Mesenteric fat pad (tissue), 1 donor: ENCODE measurements at regions not wholly inside any gene's neighbourhood (a gene's known extent, or its start where the extent isn't known, plus 50 kb on each side); places are given as distances from the start of the nearest gene placed in this dataset.
"Not testable (repeated sequence)": the region's sequence is repeated elsewhere in the genome, so short reads cannot be mapped to it uniquely, and the experiment has no call there.

ENCODE experiments used
- DNase-seq: peaks from one replicate; pipeline ENCODE4 v3.0.0-alpha.2; 2020; ENCODE audit warnings: low spot score
- donor health status: DM: yes; HTN: yes; CAD: no.

GRCh38 chr4:189792924-189793618, 147.6 kb upstream of the FRG1 start:
- no peak for DNase-seq

- no peak for DNase-seq
Measured at GRCh38 chr4:189800545-189801088, 140.1 kb upstream of the FRG1 start.

GRCh38 chr4:189802884-189803283, 137.8 kb upstream of the FRG1 start:
- DNase-seq: no peak

DNA sequence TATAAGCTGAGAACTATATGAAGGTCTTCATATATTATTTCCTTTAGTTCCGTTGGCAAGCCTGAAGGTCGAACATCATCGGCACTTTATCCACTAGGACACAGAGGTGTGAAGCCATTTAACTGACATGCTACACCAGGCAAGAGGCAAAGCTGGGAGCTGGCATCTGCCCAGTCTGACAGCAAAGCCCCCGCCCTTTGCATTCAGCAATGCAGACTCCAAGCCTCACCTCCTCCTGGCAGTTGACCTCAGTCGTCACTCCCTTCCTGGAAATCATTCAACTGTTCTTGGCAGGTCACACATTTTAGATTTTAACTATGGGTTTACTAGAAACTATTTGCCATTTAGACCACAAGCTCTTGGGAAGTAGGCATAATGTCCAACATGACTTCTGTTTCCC, 135.8 kb upstream of the FRG1 start:
- no peak for DNase-seq

- no peak for DNase-seq
Measured at GRCh38 chr4:189806506-189806905, 134.2 kb upstream of the FRG1 start.

GRCh38 chr4:189807031-189807430, 133.6 kb upstream of the FRG1 start:
- DNase-seq: no peak

GRCh38 chr4:189809241-189809735, 131.4 kb upstream of the FRG1 start:
- no peak for DNase-seq

DNA sequence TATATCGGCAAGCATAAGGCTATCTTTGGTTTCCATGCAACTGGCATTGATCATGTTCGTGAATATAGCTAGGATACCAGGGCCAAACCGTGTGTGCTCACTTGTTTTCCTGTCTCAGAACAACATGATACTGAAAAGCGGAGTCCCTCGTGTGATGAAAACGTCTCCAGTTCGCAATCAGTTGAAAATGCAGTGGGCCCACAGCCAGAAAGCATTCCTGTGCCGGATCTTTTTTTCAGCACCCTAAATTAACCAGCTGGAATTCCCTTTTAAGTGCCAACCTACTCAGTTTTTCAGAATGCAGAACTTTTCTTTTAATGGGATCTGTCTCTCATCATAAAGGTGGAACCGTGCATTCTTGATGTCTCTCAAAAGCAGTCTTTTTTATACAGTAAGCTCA, 130.8 kb upstream of the FRG1 start:
- no peak for DNase-seq

DNA sequence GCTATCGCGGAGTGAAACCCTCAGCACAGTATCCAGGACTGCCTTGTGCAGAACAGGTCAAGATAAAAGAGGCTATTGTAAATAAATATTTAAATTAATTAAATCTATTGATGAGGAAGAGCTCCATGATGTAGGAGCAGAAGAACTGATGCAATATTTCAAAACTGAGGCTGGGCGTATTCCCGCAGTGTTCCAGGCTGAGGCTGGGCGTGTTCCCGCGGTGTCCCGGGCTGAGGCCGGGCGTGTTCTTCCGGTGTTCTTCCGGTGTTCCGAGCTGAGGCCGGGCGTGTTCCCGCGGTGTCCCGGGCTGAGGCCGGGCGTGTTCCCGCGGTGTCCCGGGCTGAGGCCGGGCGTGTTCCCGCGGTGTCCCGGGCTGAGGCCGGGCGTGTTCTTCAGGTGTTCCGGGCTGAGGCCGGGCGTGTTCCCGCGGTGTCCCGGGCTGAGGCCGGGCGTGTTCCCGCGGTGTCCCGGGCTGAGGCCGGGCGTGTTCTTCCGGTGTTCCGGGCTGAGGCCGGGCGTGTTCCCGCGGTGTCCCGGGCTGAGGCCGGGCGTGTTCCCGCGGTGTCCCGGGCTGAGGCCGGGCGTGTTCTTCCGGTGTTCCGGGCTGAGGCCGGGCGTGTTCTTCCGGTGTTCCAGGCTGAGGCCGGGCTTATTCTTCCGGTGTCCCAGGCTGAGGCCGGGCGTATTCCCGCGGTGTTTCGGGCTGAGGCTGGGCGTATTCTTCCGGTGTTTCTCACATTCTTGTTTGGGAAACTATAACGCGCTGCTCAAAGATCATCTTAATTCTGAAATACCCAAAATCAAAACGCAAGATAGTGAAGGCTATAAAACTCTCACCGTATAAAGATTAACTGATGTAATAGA, 130.1 kb upstream of the FRG1 start:
- DNase-seq: not testable (repeated sequence)

DNA sequence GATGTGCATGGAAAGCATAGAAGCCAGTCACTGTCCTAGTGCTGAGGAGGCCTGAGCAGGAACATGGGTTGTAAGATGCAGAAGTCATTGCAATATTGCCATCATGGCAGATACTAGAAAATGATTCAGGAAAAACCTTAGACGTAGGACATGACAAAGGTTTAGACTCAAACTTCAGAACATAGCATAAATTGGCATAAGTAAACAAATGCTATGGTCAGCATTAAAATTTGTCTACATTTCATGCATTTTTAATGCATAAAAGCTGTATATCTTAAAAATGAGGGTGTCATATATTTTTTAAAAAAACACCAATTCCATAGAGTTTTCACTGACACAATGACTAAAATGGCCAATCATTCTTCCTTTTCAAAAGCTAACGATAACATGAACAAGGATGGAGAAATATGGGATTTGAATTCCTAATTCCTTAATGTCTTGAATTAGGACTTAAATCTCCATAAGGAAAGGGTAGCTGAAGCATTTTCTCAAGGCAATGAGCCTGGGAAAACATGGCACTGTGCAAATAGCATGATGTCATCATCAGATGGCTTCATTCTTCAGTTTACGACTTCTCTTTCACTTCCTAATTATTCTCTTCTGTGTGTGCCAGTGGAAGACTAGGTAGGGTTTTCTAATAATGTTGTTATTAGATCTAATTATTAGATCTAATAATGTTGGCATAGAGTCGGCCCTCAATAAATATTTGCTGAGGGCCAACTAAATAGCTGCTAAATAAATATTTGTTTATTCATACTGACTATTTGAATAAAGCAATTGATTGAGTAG, 125.1 kb upstream of the FRG1 start:
- no peak for DNase-seq

GRCh38 chr4:189822326-189822725, 118.3 kb upstream of the FRG1 start:
- no peak for DNase-seq

DNA sequence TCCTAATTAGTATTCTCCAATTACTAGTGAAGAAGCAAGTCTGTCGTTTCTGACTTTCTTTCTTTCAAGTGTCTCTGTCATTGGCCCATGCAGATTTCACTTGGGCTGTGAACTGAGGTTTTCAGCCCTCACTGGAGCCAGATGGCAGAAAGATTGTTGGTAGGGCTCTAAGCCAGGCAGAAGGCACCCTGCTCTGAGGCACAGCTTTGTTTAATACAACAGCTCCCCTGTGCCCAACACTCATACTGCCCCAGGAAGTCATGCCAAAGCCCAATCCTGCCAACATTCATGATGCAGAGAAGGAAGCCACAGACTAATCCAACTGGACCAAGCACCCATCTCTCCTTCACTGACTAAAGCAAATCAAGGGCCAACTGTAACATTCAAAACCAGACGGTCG, 117.1 kb upstream of the FRG1 start:
- DNase-seq: no peak

DNA sequence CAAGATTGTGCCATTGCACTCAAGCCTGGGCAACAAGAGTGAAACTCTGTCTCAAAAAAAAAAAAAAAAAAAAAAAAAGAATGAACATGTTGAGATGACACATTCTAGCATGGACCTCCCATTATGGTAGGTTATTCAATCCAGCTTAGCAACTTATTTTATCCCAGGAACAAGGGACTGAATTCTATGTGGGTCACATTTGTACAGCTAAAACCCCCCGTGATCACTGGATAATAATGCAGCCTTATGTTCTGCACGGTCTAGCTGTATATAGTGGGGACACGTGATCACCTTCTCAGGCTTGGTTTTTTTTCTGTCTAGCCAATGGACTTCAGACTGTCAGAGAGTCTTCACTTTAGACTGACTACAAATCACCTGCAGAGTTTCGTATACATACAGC, 115.2 kb upstream of the FRG1 start:
- DNase-seq: no peak

GRCh38 chr4:189826657-189827056, 114.0 kb upstream of the FRG1 start:
- no peak for DNase-seq

DNA sequence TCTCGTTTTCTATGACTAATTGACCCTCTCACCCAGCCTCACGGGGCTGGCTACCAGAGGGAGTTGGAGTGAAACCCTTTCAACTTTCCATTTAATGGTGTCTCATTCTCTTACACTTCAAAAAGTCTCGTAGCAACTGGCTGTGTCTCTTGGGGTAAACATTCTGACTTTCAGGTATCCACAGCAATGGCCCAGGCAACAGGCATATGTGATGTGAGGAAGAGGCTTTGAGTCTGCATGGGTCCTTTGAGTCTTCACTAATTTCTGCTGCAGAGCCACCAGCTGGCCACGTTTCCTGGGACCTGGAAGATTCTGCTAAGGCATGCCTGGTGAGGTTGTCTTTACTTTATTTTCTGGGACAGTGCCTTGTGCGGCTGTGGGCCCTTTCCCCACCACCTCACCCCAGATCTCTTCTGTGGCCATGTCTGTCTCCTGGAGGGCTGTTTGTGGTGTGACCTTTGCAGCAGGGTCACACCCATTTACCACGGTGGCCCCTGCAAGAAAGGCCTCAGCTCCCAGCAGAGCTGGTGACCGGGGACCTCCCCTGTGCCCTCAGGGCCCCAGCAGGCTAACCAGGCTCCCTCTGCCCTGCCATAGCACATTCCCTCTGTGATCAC, 112.5 kb upstream of the FRG1 start:
- DNase-seq: no peak

DNA sequence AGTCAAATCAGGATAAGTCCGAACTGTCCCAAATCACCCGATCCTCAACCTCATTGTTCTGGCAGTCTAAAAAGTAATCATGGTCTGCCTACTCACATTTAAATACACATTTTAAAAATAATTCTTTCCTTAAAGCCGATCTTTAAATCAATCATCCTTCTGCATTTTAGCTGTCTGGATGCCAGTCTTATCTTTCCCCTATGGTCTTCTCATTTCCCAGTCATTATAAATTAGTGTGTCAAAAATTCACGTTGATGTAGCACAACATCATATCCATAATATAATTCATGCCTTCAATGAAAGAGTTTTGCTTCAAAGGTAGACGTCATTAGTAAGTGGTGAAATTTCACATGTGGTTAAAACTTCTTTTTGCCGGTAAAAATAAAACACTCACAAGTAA, 108.1 kb upstream of the FRG1 start:
- no peak for DNase-seq

DNA sequence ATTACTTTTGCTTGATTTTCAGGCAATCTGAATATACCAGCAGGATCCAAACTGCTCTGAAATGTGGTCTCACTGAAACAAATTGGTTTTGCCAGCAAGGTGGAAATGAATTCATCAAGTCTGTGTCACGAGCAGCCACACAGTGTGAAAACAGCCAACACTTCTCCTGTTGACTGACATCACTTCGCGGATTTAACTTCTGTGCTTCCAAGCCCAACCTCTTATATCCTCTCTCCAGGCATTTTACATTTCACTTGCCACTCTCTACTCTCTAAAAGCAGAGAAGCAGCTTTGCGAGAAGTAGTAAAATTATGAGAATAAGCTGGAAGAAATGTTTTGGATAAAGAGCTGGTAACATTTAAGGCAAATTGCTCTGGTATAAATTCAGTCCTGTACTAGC, 106.1 kb upstream of the FRG1 start:
- no peak for DNase-seq

- no peak for DNase-seq
Measured at GRCh38 chr4:189835505-189835904, 105.2 kb upstream of the FRG1 start.

DNA sequence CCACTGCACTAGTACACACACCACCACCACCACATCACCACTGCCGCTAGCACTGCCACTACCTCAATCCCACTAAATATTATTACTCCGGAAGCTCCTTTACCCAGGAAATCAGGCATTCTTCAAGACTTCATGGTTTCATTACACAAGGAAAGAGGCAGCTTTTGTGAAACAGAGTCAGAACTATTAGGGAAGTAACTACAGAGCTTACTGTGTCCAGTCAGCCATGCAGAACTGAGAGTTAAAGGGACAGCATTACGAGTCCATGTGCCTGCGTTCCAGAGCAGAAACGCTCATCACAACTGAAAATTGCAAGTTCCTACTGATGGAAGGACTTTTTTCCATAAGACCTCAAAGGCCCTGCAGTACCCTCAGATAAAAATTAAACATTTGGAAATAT, 103.2 kb upstream of the FRG1 start:
- DNase-seq: no peak

DNA sequence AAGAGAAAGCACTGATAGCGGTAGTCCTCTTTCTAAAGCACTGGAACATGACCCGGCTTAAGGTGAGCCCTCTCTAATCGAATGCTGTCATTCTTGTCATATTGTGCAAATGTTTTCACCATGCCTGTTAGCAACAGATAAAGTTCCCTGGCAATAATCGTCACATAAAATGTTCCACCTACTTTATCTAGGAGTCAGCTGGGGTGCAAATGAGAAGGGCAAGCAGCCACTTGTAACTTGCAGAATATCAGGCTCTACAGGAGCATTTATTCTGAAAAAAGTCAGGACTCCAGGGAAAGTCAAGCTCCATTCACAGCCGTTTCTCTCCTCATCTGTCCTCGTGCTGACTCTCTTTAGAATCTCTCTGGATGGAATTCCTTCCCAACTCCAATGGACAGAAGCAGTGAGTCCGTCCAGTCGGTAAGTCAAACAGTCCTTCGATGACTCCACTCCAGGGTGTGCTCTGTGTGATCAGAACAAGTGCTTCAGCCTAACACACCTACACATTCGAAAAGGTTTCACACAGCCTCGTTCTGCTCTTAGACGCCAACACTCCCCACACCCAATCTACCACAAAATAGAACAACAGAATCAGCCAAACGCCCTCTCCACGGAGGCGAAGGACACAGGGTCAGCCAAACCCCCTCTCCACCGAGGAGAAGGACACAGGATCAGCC, 101.7 kb upstream of the FRG1 start:
- DNase-seq: no peak

GRCh38 chr4:189840356-189840755, 100.3 kb upstream of the FRG1 start:
- no peak for DNase-seq
